Fibroblast of gingiva (primary cell): ENCODE measurements at regions not wholly inside any gene's neighbourhood (a gene's known extent, or its start where the extent isn't known, plus 50 kb on each side); places are given as distances from the start of the nearest gene placed in this dataset.
"Not testable (repeated sequence)": the region's sequence is repeated elsewhere in the genome, so short reads cannot be mapped to it uniquely, and the experiment has no call there.

Experiments
- DNase-seq: peaks from one replicate; pipeline ENCODE4 v3.0.0-alpha.2; 2011; ENCODE audit warnings: low read depth

DNA sequence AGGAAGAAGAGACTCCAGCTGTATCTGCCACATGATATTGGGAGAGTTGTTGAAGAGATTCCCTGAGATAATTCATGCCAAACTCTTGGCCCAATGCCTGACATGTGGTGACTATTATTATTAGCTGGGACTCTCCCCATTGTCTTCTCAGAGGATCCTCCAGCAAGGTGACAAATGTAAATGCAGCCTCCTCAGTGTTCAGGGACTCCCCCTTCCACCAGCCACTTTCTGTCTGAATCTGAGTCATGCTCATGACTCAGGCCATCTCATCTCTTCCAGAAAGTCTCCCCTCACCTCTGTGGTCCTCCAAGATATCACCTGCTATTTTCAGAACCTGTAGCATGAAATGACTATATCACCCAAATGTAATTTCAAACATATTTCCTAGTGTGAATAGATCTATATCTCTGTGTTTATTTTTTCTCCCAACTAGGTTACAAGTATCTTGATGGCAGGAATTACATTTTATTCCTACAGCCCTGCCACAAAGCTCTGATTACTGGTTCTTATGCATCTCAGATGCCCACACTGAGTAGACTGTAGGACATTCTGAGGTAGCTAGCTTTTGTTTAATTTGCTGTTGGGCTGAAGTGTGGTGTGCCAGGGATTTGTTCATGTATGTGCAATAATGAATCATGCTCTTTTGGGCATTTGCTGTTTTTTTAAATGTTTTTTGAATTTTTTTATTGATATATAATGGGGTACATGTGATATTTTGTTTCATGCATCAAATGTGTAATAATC is 126.6 kb upstream of the IL12B start:
- DNase-seq, result peak; percentile 51

DNA sequence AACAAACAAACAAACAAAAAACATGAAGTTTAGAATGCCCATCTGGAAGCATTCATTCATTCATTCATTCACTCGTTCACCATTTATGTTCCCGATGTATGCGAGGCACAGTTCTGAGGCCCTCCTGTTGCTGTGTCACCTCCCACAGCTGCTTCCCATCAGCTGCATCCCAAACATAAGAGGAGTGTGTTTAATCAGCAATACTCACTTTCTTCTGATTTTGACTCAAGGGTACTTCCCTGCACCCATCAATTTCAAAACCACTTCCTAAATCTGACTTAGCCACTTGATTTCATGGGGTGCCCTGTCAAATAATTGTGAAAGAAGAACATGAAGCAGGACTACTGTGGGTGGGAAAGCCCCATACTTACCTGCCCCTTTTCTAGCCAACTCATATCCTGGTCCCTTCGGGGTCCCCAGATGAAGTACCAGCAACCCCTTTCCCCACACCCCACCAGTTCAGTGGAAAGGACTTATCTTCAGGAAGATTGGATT is 128.0 kb upstream of the IL12B start:
- DNase-seq, result no peak

DNA sequence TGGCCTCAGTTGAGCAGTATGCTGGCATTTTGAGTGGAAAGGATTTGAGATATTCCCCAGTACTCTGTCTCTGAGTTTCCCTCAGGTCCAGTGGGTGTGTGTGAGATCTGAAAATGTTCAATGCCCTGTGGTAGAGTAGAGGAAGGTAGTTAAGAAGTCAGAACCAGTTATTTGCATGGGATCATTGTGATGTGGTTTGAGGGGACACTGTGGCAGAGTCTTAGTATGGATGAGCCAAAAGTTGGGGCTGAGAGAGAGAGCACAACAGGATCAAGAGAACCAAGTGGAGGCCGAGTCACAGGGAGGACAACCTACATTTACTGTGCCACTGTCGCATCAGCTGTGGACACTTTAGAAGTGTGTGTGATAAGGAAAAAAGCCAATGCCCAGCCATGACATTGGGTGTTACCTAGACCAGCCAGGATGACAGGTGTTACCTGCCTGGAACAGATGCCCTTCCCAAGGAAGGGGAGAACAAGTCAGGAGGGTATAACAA is 128.9 kb upstream of the IL12B start:
- no peak for DNase-seq

DNA sequence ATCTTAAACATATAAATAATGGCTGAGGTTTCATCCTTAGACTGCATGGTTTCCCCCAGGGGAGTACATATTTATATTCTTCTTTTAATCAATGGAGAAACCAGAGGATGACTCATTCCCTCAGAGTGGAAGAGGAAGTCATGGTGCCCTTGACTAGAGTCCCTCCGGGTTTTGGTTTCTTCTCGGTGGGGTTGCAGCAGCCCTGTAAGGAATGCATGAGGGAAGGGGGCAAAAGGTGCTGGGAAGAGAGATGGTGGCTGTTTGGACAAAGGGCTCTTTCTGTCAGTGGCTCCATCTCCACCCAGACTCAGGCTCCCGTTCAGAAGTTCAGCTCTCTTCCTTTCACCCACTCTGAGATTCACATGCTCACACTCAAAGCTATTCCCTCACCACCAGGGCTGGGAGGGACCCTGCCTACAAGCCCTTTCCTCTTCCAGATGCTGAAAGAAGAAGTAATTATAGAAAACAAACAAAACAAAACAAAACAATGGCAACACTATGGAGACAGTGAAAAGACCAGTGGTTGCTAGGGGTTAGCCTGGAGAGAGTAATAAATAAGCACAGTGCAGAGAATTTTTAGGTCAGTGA is 129.8 kb upstream of the IL12B start:
- DNase-seq, result peak; percentile 34

DNA sequence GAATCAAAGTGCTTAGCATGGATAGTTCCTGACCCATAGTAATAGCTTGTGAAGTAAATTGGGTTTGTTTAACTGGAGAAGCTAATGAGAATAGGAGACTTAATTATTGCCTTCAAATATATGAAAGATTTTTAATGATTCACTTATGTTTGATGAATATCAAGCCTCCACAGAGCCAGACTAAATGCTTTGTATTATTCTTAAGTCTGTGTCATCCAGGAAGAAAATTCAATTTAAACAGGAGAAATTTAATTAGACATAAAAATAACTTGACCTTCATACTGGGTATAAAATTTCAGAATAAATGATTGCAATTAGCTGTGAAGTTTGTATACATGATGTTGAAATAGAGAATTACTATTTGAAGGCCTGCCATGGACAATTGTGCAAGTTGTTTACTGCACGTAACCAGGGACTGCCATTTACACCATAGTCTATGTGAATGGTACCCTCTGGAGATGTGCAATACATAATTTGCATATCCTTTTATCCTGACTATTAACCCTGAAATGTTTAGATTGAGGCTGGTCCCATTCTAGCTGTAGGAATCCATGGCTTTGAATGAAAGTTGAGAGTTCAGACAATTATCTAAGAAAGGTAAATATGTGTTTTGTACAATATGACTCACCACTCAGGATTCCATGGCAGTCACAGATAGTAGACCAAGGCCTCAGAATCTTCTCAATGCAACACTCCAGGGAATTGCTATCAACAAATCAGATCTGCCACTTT is 133.5 kb upstream of the IL12B start:
- peak; percentile 96 for DNase-seq

DNA sequence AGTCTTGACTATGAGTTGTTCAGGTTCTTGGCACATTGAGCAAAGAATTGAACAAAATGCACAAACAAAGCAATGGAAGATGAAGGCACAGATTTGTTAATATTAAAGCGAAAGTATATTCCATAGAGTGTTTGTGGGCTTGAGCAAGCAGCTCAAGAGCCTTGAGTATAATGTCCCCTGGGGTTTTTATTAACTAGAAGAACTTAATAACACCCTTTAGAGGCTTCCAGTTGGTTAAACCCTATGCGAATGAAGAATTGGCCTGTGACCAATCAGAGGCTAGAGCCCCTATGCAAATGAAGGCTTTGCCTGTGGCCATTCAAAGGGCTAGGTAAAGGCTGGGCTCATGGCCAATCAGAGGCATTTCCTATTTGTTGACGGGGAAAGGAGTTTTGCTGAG is 135.3 kb upstream of the IL12B start:
- DNase-seq, result no peak

DNA sequence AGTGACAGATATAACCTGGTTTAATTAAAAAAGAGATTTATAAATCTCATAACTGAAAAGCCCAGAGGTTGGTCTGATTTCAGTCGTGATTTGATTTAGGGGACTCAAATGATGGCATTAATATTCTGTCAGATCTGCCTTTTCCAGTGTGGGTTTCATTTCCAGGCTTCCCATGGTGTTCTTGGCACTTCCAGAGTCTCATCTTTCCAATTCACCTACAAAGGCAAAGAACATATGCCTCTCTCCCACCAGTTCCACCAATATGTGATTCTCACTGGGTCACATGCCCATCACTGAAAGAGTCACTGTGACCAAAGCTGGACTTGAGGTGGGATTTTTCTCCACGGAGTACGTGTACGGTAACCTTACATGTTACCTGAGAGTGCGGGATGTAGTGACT is 137.4 kb upstream of the IL12B start:
- DNase-seq, result no peak

DNA sequence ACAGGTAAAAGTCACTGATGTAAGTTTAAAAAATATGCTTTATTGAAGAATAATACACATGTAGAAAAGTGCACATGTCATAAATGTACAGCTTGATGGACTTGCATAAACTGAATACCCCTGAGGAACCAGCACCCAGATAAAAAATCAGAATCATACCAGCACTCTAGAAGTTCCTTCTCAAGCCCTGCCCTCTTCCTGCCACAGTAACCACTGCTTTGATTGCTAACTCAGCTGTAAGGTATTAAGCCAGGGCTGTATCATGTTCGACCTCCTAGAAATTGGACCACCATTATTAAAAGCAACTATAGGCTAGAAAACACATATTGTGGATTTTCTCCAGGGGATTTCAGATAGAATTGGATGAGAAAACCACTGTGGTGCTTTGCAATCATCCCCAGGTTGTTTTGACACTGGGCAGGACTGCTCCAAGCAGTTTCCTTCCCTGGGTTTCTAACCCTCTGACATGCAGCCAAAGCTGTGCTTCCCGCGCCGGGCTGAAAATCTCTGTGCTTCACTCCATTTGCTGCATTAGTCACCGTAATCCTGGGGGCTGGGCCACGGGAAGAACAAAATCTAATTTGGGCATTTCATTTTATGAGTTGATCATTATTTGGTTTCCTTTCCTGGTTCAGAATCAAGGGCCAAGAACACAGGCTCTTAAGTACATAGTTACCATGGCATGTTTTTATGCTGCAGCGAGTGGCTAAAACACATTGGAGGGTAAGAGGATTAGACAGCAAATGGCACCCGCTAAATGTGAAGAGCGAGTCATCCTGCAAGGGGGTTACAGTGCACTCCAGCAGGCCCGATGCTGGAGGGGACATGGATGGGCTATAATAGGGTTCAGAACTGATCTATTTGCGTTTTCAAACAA is 139.4 kb upstream of the IL12B start:
- DNase-seq, result peak; percentile 49

DNA sequence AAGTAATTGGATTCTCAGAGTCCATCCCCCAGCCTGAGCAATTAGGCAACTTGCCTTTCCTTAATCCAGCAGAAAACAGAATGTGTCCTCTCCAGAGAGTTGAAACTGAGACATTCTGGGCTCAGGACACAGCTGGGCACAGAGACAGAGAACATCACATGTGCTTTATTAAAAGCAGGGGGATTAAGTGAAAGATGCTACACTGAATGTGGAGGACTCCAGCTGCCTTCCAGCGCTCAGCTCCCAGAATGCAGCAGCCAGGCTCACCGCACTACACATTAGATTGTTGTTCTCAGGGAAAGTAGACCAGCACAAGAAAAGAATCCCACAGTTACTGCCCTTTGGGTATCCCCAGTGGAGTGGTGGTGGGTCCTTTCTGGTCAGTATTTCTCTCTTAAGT is 141.6 kb upstream of the IL12B start:
- peak; percentile 94 for DNase-seq

DNA sequence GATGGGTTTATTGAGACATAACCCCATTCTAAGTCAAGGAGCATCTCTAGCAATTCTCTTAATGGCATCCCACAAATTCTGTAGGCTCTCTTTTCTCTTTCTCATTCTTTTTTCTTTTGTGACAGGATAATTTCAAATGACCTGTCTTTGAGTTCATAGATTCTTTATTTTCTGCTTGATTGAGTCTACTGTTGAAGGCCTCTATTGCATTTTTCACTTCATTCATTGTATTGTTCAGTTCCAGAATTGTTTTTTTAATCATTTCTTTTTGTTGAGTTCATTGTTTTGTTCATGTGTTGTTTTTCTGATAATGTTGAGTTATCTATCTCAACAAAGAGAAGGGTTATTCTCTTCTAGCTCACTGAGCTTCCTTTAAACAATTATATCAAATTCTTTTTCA is 144.7 kb upstream of the IL12B start:
- no peak for DNase-seq

DNA sequence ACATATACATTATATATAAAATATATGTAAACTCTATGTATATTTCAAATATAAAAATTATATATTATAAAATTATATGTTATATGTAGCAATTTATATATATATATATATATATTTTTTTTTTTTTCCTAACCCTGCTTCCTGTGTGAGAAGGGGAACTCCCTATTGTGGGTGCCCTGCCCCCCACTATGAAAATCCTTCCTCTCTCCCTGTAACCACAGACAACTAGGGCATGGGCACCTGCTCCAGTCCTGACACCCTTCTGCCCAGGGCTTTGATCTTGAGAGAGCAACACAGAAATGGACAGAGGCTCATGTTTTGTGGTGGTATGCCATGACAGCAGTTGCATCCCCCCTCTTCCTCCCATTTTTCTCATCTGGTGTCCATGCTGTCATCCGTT is 148.7 kb upstream of the IL12B start:
- no peak for DNase-seq

DNA sequence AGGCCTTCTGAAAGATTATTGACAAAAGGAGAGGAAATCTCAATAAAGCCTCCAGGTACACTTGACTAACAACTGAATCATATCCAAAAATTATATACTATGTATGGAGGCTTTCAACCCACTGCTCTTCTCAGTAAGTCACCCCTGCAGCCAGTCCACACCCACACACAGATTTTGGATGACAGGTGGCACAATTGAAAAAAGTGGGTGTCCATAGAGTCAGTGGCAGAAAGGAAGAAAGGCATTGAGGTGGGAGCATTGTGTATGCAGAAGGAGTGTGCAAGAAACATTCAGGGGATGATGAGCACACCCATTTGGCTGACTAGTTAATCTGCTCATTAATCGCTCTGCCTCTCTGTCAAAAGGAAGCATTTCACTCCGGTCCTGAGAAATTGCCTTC is 150.6 kb upstream of the IL12B start:
- no peak for DNase-seq

DNA sequence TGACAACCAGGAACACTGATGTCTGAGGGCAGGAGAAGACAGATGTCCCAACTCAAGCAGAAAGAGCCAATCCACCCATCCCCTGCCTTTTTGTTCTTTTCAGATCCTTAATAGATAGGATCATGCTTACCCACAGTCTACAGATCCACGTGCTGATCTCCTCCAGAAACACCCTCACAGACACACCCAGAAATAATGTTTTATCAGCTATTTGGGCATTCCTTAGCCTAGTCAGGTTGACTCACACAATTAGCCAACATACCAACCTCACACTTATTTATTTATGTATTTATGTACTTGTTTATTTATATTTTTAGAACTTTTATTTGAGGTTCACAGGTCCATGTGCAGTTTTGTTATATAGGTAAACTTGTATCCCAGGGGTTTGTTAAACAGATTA is 151.5 kb upstream of the IL12B start:
- no peak for DNase-seq

DNA sequence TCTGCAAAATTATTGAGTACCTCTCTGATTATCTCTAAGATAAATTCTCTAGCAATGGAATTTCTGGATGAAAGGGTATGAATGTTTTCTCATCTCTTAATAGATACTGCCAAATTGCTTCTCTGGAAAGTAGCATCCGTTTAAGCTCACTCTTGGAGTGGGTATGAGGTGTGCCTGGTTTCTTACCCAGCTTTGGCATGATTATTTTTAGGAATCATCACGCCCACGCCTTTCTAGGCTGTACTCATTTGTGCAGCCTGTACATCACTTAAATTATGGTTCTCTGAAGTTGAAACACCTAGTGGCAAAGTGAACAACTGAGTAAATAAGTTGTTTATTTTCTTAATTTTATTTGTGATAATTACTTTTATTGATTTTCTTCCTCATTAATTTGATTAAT is 156.5 kb upstream of the IL12B start:
- DNase-seq, result no peak

DNA sequence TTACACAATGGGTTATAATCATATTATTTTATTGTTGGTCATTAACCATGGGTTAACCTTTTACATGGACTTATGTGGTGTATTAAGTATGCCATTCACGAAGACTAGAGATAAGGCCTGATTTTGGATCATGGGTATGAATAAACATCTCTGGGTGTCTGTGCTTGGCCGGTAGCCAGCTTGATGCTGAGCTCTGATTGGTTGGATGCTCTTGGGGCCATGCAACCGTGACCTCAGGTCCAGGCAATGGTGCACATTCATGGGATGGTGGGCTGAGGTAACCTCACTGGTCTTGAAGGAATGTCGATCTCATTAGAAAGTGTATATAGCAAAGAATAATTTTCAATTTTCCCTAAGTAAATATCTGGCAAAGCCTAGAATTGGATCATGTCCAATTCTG is 158.2 kb upstream of the IL12B start:
- DNase-seq, result no peak

DNA sequence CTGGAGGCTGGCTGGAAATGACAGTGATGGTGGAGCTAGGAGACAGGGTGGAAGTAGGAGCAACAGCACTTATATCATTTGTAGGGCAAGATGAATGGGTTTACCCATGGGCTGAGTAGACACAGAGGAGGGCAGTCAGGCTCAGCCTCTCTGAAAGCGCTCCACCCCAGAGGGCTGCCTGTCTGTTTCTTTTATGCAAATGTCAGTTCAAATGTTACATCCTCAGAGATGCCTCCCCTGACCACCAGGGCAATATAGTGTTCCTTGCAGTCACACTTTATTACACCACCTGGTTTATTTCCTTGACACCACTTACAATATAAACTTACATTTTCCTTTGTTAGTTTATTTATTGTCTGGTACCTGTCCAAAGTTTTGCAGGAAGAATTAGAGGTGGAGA is 159.5 kb upstream of the IL12B start:
- DNase-seq, result no peak

DNA sequence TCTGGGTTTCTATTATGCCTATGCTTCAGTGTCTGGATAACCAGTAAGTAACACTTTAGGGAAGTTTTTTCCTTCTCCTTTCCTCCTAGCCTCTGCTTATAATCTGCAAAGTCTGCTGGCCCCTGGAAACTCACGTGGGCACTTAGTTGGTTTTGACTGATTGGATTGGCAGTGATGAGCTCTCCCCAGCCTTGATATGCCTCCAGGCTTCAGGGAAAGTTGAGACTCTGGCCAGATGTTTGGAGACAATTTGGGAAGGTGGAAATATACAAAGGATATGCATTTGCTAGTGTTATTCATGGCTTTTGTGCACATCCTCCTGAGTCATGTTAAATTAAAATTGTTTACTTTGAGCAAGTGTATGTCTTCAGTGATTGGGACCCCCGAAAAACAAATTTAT is 160.2 kb upstream of the IL12B start:
- DNase-seq, result no peak

DNA sequence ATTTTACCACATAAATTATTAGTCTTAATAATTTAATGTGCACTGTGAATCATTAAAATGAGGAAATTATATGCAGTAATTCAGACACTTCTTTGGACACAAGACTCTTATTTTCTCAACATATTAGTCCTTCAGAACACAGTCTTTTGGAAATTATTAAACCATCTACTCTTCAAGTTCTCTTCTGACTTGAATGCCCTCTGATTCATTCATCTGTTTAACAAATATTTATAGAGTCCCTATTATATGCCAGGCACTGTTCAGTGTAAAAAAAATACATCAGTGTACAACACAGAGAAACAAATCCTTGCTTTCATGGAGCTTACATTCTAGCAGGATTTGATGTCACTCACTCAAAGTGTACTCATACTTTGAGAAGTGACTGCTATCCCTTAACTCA is 163.4 kb upstream of the IL12B start:
- DNase-seq, result no peak

DNA sequence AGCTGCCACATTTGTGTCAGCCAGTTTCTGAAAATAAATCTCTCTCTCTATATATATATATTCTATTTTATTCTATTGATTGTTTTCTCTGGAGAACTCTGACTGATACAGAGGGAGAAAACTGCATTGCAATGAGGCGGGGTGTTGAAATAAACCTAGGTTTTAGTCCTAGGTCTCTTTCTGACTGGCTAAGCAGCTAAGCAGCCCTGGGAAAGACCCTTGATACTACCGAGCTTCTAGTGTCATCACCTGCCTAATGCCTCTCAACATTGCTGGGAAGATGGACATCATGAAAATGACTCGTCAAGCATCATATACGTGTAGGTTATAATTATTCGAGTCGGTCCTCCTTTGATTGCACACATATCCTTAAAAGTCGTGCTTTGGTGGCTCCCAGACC is 166.5 kb upstream of the IL12B start:
- no peak for DNase-seq

DNA sequence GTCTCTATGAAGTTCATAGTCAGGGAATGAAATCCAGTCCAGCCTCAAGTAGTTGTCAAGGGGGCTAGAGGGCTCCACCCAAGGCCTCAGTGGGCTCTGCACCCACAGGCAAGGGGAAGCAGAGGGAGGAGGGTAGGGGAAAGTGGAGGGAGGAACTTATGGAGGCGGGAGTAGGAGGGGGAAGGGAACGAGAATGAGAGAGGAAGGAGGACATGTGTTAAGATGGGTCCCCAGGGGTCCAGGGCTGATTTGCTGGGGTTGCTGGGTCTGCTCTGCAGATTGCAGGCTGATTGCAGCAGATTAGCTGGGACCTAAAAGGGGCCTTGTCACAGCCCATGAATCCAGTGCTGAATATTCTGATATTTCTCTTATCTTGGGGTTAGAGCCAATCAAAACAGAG is 166.9 kb upstream of the IL12B start:
- DNase-seq, result no peak

DNA sequence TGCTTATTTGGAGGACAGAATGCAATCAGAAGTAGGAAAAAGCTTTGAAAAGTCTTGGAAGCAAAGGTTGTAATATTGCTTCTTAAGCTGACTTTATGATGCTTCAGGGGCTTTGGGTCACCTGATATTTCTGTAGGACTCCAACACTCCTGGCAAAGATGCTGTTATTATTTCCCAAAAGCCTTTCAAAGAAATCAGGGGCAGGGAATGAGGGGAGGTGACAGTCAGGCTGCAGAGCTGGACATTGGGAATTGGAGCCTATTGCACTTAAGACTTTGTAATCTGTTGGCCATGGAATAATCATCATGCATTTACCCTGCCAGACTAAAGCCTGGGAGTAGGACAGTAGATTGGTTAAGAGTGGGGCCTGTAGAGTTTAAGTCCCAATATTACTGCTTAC is 168.3 kb upstream of the IL12B start:
- no peak for DNase-seq

DNA sequence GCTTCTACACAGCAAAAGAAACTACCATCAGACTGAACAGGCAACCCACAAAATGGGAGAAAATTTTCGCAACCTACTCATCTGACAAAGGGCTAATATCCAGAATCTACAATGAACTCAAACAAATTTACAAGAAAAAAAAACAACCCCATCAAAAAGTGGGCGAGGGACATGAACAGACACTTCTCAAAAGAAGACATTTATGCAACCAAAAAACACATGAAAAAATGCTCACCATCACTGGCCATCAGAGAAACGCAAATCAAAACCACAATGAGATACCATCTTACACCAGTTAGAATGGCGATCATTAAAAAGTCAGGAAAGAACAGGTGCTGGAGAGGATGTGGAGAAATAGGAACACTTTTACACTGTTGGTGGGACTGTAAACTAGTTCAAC is 171.8 kb upstream of the IL12B start:
- DNase-seq, result not testable (repeated sequence)
